GM19452 (cell line): ENCODE measurements at regions not wholly inside any gene's neighbourhood (a gene's known extent, or its start where the extent isn't known, plus 50 kb on each side); places are given as distances from the start of the nearest gene placed in this dataset.

Experiments
- ATAC-seq: cut with Tn5 transposase; IDR thresholded peaks from one replicate; pipeline ENCODE4 v1.9.1; 2021; ENCODE audit not compliant: unreplicated experiment

GRCh38 chr3:18888370-18888769, 259.9 kb upstream of the KCNH8 start:
- no peak for ATAC-seq

DNA sequence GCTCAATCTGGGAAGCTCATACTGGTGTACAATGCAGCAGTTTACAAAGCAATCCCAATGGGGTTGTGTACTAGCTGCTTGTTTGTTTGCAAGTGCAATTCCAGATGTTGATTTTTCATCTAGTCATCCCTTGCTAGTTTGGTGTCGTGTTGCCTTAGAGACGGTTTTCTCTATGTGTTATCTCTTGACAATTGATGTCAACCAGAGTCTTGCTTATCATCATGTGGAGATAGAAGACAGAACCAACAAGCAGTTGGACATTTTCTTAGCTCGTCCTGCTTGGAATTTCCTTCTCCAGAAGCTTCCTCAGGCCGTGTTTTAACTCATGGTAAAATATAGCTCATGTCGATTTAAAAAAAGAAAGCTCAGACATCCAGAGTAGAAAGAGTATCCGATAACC, 262.0 kb upstream of the KCNH8 start:
- no peak for ATAC-seq

GRCh38 chr3:18885612-18886011, 262.7 kb upstream of the KCNH8 start:
- ATAC-seq = no peak

- ATAC-seq = no peak
Measured at GRCh38 chr3:18883571-18883970, 264.7 kb upstream of the KCNH8 start.

- no peak for ATAC-seq
Measured at GRCh38 chr3:18880691-18881090, 267.6 kb upstream of the KCNH8 start.

DNA sequence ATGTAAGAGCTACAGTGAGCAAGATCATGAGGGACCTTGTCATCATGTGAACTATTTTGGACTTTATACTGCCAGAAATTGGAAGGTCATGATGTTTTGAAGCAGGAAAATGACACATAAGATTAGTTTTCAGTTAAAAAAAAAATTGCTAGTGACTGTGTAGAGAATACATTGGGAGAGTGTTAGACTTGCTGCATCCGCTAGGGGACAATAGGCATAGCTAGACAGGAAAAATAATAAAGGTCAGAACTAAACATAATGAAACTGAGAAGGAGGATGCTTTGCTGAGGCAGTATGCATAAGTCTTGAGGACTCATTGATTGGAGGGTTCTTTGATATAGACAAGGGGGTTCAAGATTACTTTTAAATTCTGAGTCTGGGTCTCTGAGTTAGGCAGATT, 275.8 kb upstream of the KCNH8 start:
- no peak for ATAC-seq

DNA sequence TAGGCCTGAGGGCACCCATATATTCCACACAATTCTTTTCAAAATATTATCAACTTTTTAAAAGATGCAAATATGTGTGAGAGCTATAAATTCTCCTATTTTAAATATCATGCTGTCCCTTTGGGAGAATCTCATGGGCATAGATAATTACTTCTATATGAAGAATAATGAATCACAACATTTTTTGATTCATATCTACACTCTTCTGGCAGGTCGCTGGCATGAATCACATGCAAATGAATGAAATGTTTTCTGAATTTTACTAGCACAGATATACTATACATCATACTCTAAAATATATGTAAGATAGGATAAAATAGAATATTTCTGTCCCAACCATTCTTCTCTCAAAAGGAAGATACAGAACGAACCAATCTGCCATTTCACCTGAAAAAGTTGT, 277.7 kb upstream of the KCNH8 start:
- no peak for ATAC-seq

DNA sequence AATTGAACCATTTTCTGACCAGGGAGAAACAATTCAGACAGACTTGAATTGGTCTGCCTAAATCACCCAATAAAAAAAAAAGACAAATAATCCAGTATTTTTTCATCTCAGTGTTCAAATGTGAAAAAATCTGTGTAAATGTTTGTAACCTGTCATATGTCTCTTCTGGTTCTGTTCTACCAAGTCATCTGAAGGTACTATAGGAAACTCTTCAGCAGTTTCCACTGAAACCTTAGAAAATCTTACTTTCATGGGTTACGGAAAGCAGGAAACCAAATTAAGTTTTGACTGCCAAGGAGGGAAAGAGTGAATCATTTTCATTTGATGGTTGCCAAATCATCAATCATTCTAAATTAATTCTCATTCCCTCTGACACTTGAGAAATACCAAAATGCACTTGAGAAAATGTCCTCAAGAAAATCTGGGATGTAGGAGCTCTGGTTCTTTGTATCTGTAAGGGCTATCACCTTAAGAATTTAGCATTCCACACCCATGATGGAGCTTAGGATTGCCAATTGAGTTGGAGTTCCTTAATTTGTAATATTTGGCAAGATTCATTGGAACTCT, 278.2 kb upstream of the KCNH8 start:
- no peak for ATAC-seq

DNA sequence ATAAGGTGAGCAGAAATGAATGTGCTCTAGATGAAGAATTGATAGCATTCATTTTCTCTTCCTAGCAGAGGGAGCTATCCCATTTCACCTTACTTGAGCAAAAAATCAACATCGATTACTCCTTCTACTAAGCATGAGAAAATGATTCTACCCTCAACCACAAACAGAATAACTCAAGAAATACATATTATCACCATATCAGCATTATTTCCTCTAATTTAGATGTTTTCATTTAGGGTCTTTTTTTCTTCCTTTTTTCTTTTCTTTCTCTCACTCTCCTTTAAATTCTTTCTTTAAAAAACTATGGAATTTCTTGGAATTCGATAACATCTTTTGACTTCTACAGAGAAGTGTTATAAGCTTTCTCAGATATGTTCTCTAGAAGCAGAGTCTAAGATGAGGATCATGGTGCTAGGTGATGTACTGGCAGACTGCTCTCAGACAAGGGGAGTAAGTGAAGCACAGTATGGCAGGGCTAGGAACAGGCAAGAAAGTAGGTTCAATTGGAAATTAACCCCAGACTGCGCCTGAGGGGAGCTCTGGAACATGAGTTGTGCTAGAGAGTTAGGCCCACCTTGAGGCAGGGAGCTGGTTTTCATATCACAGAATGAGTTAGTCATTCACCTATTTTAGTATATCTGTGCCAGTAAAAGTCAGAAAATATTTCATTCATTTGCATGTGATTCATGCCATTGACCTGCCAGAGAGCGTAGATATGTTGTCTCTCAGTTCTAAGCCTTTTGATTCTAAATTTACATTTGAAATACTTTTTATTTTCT, 279.2 kb upstream of the KCNH8 start:
- ATAC-seq = no peak

DNA sequence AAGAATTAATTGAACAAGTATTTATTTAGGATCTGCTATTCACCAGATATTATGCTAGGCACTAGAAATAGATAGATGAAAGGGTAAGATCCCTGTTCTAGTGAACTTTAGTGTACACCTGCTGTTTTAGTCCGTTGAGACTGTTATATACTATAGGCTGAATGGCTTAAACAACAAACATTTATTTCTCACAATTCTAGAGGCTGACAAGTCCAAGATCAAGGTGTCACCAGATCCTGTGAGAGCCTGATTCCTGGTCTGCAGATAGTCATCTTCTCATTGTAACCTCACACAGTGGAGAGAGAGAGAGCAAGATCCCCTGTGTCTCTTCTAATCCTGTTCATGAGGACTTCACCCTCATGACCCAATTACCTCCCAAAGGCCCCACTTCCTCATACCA, 281.4 kb upstream of the KCNH8 start:
- ATAC-seq = no peak

DNA sequence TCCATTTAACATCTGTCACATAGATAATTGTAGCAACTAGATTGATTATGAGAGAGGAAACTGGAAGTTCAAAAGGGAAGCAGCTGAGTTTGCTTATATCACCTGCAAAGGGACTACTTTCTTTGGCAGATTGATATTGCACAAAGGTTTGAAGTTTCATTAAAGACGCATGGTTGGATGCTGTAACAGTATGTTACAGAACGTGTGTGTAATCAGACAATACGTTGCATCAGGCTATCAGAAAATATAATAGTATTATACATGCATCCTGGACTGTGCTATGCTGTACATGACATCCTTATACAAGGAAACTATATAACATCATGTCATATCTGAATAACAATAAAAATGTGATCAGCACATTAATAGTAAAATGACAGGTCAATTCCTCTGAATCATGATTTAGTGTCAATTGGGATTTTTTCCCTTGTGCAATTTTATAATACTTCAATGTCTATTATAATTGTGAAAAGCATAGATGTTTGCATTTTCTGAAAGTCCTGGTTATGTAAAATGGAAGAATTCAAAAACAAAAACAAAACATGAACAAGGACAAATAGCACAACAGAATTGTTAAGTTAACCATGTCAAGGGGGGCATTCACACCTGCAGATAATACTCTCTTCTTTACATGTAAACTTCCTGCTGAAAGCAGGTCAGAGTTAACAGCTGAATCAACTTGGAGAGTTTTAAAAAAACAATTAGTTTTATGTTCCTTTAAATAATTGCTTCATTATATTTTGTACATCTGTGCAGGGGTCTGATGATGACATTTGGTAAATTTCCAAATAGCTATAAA, 283.2 kb upstream of the KCNH8 start:
- no peak for ATAC-seq

- no peak for ATAC-seq
Measured at GRCh38 chr3:18862077-18862476, 286.2 kb upstream of the KCNH8 start.

DNA sequence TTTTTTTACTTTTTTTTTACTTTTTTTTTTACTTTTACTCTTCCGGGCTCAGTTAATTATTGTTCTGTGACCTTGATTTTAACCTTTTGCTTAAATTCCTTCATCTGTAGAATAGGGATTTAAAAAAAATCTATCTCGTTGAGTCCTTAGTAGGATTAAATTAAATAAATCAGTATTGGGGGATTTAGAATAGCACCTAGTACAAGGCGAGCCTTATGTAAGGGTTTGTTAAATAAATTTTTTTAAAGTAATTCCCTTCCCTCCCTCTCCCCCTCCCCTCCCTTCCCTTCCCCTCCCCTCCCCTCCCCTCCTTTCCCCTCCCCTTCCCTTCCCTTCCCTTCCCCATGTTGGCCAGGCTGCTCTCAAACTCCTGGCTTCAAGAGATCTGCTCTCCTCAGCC, 287.2 kb upstream of the KCNH8 start:
- ATAC-seq = no peak

DNA sequence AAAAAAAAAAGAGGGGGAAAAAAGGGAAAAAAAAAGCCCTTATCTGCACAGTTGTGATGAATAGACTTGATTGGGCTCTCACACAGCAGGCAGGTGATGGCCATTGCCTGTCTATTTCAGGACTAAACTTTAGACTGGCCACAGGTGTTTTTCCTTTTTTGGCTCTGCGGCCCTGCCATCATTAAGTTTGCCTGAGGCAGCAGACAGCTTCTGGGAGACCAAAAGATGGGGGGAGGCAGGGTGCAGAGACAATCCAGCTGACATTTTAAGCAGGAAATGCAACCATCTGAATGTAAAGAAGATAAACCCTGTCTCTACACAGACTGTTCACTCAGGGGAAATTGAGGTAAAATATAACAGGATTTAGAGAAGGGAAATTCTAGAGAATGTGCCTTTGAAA, 295.0 kb upstream of the KCNH8 start:
- no peak for ATAC-seq

GRCh38 chr3:18847583-18848197, 300.6 kb upstream of the KCNH8 start:
- ATAC-seq = no peak

DNA sequence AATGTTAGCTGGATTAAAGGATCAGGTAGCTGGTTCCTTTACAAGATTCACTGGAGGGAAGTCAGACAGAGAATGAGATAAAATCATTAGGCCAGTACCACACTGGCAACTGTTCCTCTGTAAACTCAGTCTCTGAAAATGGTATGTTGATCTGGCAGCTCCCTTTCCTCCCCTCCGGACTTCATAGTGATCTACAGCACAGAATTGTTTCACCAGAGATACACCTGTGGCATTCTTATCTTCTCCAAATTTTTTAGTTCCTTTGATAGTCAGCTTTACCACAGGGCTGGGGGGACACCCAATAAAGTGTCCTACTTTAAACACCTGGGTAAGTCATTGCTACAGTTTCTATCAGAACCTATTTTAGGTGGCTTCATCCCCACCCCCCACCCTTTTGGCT, 304.3 kb upstream of the KCNH8 start:
- ATAC-seq = no peak

DNA sequence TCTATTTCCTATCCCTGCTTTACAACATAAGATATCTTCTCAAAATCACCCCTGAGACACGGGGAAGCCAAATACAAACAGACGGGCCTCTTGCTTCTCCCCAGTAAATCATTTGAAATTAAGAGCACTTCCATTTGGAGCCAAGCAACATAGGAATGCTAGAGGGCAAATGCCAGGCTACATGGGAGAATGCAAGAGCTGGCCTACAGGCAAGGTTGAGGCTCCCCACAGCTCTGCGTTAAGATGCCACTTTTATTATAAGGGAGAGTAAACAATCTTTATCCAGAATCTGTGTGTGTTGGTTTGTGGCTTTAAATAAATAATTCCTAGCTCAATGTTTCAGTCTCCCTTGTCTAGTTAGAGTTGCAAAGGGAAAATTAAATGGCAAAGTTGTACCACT, 305.1 kb upstream of the KCNH8 start:
- ATAC-seq = no peak

DNA sequence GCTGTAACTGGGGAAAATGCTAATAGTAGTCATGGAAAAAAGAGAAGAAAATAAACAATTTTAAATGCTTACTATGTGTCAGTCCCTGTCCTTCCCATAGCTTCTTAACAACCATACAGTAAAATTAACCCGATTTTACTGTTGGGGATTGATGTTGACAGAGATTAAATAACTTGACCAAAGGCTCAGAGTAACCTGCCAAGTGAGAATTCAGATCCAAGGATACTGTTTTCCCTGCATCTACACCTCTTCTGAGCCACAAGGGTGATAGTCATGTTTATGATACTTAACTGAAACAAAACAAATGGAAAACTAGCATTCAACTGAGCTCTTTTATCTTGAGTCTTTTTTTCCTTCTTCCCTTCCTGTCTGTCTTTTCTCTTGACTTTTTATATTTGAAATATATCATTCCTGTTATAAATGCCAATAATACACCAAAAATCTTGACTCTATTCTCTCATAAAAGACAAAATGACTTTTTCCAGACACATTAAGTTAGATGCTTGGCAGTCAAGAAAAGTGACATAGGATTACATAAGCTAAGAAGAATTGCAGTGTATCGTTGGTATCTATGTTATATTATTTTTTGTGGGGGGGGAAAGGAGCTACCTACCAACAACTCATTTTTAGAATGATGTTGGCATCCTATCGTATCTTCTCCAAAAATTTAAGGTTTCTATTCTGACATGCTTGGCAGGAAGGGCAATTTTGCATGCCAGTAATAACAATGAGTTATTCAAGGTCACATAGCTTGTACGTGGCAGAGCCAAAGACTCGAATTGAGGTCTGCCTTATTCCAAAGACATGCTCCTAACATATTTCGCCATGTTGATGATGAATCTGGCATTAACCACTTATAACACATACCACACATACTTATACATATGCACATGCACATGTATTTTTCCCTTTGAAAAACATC, 306.6 kb upstream of the KCNH8 start:
- no peak for ATAC-seq

- no peak for ATAC-seq
Measured at GRCh38 chr3:18840535-18841137, 307.7 kb upstream of the KCNH8 start.

- no peak for ATAC-seq
Measured at GRCh38 chr3:18838758-18839157, 309.6 kb upstream of the KCNH8 start.
